Stimulated activated naive B cell treated with anti-CD40 and anti-IgM and Interleukin-4, amounts not matched to agents 10 μg/mL and 1 μg/mL and 100 μg/mL, for 72 hours (primary cell): ENCODE measurements at regions not wholly inside any gene's neighbourhood (a gene's known extent, or its start where the extent isn't known, plus 50 kb on each side); places are given as distances from the start of the nearest gene placed in this dataset.
"Not testable (repeated sequence)": the region's sequence is repeated elsewhere in the genome, so short reads cannot be mapped to it uniquely, and the experiment has no call there.

Experiments
- ATAC-seq, 2 donors: fragments of 150-1000 bp; cut with Tn5 transposase; replicated peaks; 2 replicates each; pipeline ENCODE4 v1.10.0; 2021; ENCODE audit warnings: moderate library complexity in 1 of 2
- DNase-seq: peaks from one replicate; pipeline ENCODE4 v3.0.0; 2021
- H3K27ac Mint-ChIP-seq: one replicate; pipeline ENCODE4 v1.8.0; 2022; ENCODE audit warnings: mild to moderate bottlenecking, mixed read lengths
- H3K27me3 Mint-ChIP-seq, 2 donors: one replicate each; pipeline ENCODE4 v1.8.0; 2022; ENCODE audit warnings: mixed read lengths in 2 of 2
- H3K36me3 Mint-ChIP-seq, 2 donors: one replicate each; pipeline ENCODE4 v1.8.0; 2022; ENCODE audit warnings: mixed read lengths in 2 of 2, mild to moderate bottlenecking in 1 of 2
- H3K4me1 Mint-ChIP-seq, 2 donors: one replicate each; pipeline ENCODE4 v1.8.0; 2022; ENCODE audit warnings: mixed read lengths in 2 of 2, mild to moderate bottlenecking in 1 of 2
- H3K4me3 Mint-ChIP-seq, 2 donors: one replicate each; pipeline ENCODE4 v1.8.0; 2022; ENCODE audit warnings: mild to moderate bottlenecking in 2 of 2, mixed read lengths in 2 of 2, moderate library complexity in 1 of 2
- H3K9me3 Mint-ChIP-seq, 2 donors: one replicate each; pipeline ENCODE4 v1.8.0; 2022; ENCODE audit warnings: mixed read lengths in 2 of 2, mild to moderate bottlenecking in 1 of 2

DNA sequence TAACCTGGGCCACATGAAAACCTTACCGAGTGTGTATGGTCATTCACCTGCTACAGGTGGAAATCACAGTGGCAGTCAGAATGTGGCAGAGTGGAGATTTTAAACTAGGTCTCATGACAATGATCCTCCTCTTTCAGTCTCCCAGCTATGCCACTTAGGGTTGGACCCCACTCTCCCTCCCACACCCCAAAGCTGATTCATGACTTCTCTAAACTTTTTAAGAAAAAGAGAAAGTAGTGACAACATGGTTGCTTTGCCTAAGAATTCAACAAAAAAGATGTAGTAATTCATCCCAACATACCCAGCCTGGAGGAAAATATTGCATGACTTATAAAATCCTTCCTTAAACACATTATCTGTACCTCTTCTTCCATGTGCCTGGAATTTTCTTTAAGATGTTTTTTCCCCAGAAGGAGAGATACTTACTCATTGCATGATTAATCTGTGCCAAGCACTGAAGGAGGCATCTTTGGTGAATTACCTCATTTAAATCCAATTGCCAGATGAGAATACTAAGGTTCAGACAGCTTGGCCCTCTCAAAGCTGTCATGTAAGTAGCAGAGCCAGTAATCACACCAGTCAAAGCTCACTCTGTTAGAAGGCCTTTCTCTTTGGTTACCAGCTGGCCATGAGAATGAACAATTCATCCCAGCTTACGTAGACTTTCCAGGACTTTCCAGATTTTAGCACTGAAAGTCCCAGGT is 119.9 kb downstream of the COPRS start:
- no peaks in the 10 kb centered on the region for H3K36me3 Mint-ChIP-seq
- H3K27ac Mint-ChIP-seq, result no peak overlapping the region
- H3K27me3 Mint-ChIP-seq, result peaks cover 18 to 25% of the 10 kb centered on the region in 2 donors
- H3K4me3 Mint-ChIP-seq, result no peak overlapping the region
- no peaks in the 10 kb centered on the region for H3K9me3 Mint-ChIP-seq
- peaks cover 0 to 9% of the 10 kb centered on the region in 2 donors for H3K4me1 Mint-ChIP-seq
- DNase-seq (no peak), ATAC-seq (no peak)

GRCh38 chr17:31738488-31738887 is 120.6 kb downstream of the COPRS start:
- ATAC-seq, result no peak
- Mint-ChIP-seq H3K4me1 (peaks cover 0 to 3% of the 10 kb centered on the region in 2 donors), H3K27me3 (peaks cover 15 to 24% of the 10 kb centered on the region in 2 donors), H3K27ac (no peak overlapping the region), H3K4me3 (no peak overlapping the region), H3K9me3 (no peaks in the 10 kb centered on the region), H3K36me3 (no peaks in the 10 kb centered on the region)
- DNase-seq, result no peak

DNA sequence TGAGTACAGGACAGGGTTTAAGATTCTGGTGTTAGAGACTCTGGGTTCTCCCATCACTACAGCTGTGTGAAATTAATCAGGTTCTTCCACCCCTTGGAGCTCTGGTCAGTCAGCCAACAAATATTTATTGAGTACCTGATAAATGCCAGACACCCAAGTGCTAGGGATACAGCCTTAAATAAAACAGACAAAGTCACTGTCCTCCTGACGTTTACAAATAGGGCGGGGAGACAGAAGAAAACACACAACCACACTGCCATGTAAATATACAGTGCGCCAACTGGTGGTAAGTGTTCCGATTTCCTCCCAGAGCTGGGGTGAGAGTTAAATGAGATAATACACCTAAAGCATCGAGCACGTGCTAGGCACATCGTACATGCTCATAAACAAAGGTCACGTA is 121.0 kb downstream of the COPRS start:
- no peak overlapping the region for H3K27ac Mint-ChIP-seq
- no peaks in the 10 kb centered on the region for H3K9me3 Mint-ChIP-seq
- no peaks in the 10 kb centered on the region for H3K4me1 Mint-ChIP-seq
- DNase-seq, result no peak
- H3K27me3 Mint-ChIP-seq, result peaks cover 11 to 20% of the 10 kb centered on the region in 2 donors
- no peak for ATAC-seq
- H3K4me3 Mint-ChIP-seq, result no peak overlapping the region
- no peaks in the 10 kb centered on the region for H3K36me3 Mint-ChIP-seq

- Mint-ChIP-seq H3K27me3 (peaks cover 5 to 12% of the 10 kb centered on the region in 2 donors), H3K9me3 (peaks cover 0 to 1% of the 10 kb centered on the region in 2 donors), H3K4me3 (no peak overlapping the region), H3K27ac (no peak overlapping the region), H3K4me1 (no peaks in the 10 kb centered on the region), H3K36me3 (no peaks in the 10 kb centered on the region)
- no peak for DNase-seq
- ATAC-seq, result no peak
These were observed 122.0 kb downstream of the COPRS start for GRCh38 chr17:31736855-31737625.

DNA sequence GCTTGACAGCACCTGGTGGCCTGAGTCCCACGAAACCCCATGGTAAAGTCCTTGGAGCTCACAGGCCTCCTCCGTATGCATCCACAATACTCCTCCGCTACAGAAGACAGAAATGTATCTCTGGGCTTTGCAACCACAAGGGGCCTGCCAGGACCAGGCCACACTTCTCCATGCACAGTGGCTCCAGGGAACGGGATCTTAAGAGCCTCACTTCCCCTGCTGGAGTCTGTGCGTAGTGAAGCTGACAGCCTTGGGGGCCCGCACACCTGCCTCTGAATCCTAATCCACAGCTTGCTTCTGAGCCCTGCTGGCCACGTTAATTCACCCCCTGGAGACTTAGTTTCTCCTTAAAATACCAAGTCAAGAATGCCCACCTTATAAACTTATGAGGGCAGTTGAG is 125.7 kb downstream of the COPRS start:
- DNase-seq (no peak), ATAC-seq (no peak)
- Mint-ChIP-seq H3K36me3 (no peaks in the 10 kb centered on the region), H3K27me3 (peaks cover 7 to 10% of the 10 kb centered on the region in 2 donors), H3K4me3 (no peak overlapping the region), H3K9me3 (peaks cover 0 to 6% of the 10 kb centered on the region in 2 donors), H3K27ac (no peak overlapping the region), H3K4me1 (no peaks in the 10 kb centered on the region)

DNA sequence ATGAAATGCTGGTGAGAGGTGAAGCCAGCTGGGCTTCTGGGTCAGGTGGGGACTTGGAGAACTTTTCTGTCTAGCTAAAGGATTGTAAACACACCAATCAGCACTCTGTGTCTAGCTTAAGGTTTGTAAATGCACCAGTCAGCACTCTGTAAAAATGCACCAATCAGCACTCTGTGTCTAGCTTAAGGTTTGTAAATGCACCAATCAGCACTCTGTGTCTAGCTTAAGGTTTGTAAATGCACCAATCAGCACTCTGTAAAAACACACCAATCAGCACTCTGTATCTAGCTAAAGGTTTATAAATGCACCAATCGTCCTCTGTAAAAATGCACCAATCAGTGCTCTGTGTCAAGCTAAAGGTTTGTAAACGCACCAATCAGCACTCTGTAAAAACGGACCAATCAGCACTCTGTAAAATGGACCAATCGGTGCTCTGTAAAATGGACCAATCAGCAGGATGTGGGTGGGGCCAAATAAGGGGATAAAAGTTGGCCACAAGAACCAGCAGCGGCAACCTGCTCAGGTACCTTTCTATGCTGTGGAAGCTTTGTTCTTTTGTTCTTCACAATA is 127.4 kb downstream of the COPRS start:
- H3K27ac Mint-ChIP-seq, DNase-seq, H3K4me1 Mint-ChIP-seq, H3K9me3 Mint-ChIP-seq, H3K4me3 Mint-ChIP-seq, ATAC-seq, H3K36me3 Mint-ChIP-seq: not testable (repeated sequence)
- H3K27me3 Mint-ChIP-seq, result peaks cover 10% of the 10 kb centered on the region in 2 donors

GRCh38 chr17:31731118-31731517 is 127.9 kb downstream of the COPRS start:
- Mint-ChIP-seq H3K4me3 (no peak overlapping the region), H3K9me3 (peaks cover 0 to 6% of the 10 kb centered on the region in 2 donors), H3K27ac (no peak overlapping the region), H3K36me3 (no peaks in the 10 kb centered on the region), H3K4me1 (no peaks in the 10 kb centered on the region), H3K27me3 (peaks cover 10% of the 10 kb centered on the region in 2 donors)
- DNase-seq (no peak), ATAC-seq (no peak)

GRCh38 chr17:31726980-31727427 is 132.0 kb downstream of the COPRS start:
- Mint-ChIP-seq H3K4me1 (no peaks in the 10 kb centered on the region), H3K4me3 (no peak overlapping the region), H3K9me3 (peaks cover 4% of the 10 kb centered on the region in 2 donors), H3K36me3 (no peaks in the 10 kb centered on the region), H3K27ac (no peak overlapping the region), H3K27me3 (peaks cover 13 to 17% of the 10 kb centered on the region in 2 donors)
- DNase-seq (no peak), ATAC-seq (no peak)

GRCh38 chr17:31724619-31725018 is 134.4 kb downstream of the COPRS start:
- Mint-ChIP-seq H3K36me3 (no peaks in the 10 kb centered on the region), H3K27ac (no peak overlapping the region), H3K4me3 (no peak overlapping the region), H3K4me1 (no peaks in the 10 kb centered on the region), H3K27me3 (peaks cover 19 to 22% of the 10 kb centered on the region in 2 donors), H3K9me3 (peaks cover 0 to 4% of the 10 kb centered on the region in 2 donors)
- ATAC-seq (no peak), DNase-seq (no peak)

DNA sequence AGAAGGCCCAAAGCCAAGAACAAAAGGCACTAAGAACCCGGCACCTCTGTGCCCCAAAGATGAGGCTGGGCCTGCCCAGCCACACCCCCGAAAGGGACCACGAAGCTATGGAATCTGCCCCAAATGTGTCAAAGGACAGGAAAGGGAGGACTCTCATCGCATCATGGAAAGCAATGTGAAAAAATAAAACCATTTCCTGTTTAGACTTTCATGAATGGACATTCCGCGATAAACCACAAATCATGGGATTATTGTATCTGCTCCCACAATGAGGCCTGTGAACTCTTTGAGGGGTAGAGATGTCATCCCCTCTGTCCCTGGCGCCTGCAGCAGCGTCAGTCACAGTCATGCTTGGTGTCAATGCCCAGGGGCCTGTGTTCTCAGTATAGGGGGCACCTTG is 135.0 kb downstream of the COPRS start:
- H3K27me3 Mint-ChIP-seq, result peaks cover 14 to 26% of the 10 kb centered on the region in 2 donors
- no peak overlapping the region for H3K4me3 Mint-ChIP-seq
- ATAC-seq (no peak), DNase-seq (no peak)
- H3K27ac Mint-ChIP-seq, result no peak overlapping the region
- H3K4me1 Mint-ChIP-seq, result no peaks in the 10 kb centered on the region
- H3K36me3 Mint-ChIP-seq, result no peaks in the 10 kb centered on the region
- H3K9me3 Mint-ChIP-seq, result peaks cover 0 to 4% of the 10 kb centered on the region in 2 donors

- Mint-ChIP-seq H3K4me3 (no peak overlapping the region), H3K27me3 (peaks cover 9 to 16% of the 10 kb centered on the region in 2 donors), H3K27ac (no peak overlapping the region), H3K9me3 (peaks cover 0 to 4% of the 10 kb centered on the region in 2 donors), H3K36me3 (no peaks in the 10 kb centered on the region), H3K4me1 (no peaks in the 10 kb centered on the region)
- ATAC-seq (no peak), DNase-seq (no peak)
These were observed 136.6 kb downstream of the COPRS start for GRCh38 chr17:31722251-31723056.

GRCh38 chr17:31721291-31722025 is 137.6 kb downstream of the COPRS start:
- Mint-ChIP-seq H3K27ac (no peak overlapping the region), H3K27me3 (peaks cover 9 to 16% of the 10 kb centered on the region in 2 donors), H3K36me3 (no peaks in the 10 kb centered on the region), H3K4me3 (no peak overlapping the region), H3K9me3 (peaks cover 0 to 4% of the 10 kb centered on the region in 2 donors), H3K4me1 (no peaks in the 10 kb centered on the region)
- ATAC-seq (no peak), DNase-seq (no peak)

DNA sequence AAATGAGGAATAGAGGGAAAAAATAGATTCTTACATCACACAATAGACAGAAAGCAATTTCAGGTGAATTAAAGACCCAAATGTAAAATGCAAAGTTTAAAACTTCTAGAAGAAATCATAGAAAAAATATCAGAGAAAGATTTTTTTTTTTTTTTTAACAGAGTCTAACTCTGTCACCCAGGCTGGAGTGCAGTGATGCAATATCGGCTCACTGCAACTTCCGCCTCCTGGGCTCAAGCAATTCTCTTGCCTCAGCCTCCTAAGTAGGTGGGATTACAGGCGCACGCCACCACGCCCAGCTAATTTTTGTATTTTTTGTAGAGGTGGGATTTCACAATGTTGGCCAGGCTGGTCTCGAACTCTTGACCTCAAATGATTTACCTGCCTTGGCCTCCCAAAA is 141.8 kb downstream of the COPRS start:
- H3K36me3 Mint-ChIP-seq, ATAC-seq, H3K9me3 Mint-ChIP-seq, H3K27ac Mint-ChIP-seq, H3K27me3 Mint-ChIP-seq, DNase-seq, H3K4me3 Mint-ChIP-seq, H3K4me1 Mint-ChIP-seq: not testable (repeated sequence)
